ENCODE measurements at regions not wholly inside any gene's neighbourhood (a gene's known extent, or its start where the extent isn't known, plus 50 kb on each side); places are given as distances from the start of the nearest gene placed in this dataset.
"Not testable (repeated sequence)": the region's sequence is repeated elsewhere in the genome, so short reads cannot be mapped to it uniquely, and the experiment has no call there.

DNA sequence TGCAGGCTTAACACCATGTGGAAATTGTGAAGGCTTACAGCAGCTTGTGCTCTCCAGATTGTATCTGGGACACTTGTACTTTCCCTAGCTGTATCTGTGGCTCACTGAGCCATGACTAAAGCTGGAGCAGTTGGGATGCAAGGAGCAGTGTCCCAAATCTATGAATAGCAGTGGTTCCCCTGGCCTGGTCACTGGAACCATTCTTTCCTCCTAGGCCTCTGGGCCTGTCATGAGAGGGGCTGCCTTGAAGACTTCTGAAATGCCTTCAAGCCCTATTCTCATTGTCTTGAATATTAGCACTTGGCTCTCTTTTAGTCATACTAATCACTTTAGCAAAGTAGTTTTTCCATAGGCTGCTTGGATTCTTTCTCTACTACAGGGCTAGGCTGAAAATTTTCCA lies 186.8 kb upstream of the LRATD1 start:
- no peak for DNase-seq (ENCODE audit: extremely low read depth in 1 of 2, low read depth in 1 of 2)

GRCh38 chr2:14448340-14448739 lies 184.2 kb upstream of the LRATD1 start:
- no peak for DNase-seq (ENCODE audit: extremely low read depth in 1 of 2, low read depth in 1 of 2)

DNA sequence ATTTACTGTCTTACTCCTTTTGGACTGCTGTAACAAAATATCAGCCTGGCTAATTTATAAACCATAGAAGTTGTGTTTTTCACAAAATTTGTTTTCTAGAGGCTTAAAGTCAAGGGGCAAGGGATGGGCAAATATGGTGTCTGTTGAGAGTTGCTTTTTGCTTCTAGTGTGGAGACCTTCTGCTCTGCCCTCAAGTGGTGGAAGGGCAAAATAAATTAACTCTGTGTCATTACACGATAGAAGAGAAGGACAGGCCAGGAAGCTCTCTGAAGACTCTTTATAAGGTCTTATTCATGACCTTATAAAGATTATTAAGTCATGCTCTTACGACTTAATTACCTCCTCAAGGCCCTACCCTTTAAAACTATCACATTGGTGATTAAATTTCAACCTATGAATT lies 181.2 kb upstream of the LRATD1 start:
- DNase-seq (ENCODE audit: extremely low read depth in 1 of 2, low read depth in 1 of 2) = no peak

- no peak for DNase-seq (ENCODE audit: extremely low read depth in 1 of 2, low read depth in 1 of 2)
These were observed 178.3 kb upstream of the LRATD1 start for GRCh38 chr2:14454202-14454601.

GRCh38 chr2:14459786-14460325 lies 172.7 kb upstream of the LRATD1 start:
- no peak for DNase-seq (ENCODE audit: extremely low read depth in 1 of 2, low read depth in 1 of 2)

DNA sequence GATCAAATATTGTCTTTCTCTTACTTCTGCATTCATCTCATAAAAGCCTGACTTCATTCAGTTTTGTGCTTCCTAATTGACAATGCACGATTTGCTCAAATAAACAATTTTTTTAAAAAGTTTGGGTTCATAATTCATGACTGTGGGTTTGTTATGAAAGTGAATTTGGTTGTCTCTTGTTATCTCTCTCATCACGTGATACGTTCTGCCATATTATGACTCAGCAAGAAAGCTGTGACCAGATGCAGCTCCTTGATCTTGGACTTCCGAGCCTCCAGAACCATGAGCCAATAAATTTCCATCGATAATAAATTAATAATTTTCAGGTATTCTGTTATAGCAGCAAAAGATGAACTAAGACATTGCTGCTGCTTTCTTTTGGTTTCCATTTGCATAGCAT lies 156.5 kb upstream of the LRATD1 start:
- no peak for DNase-seq (ENCODE audit: extremely low read depth in 1 of 2, low read depth in 1 of 2)

GRCh38 chr2:14479486-14479885 lies 153.0 kb upstream of the LRATD1 start:
- no peak for DNase-seq (ENCODE audit: extremely low read depth in 1 of 2, low read depth in 1 of 2)

GRCh38 chr2:14480120-14480519 lies 152.4 kb upstream of the LRATD1 start:
- no peak for DNase-seq (ENCODE audit: extremely low read depth in 1 of 2, low read depth in 1 of 2)

DNA sequence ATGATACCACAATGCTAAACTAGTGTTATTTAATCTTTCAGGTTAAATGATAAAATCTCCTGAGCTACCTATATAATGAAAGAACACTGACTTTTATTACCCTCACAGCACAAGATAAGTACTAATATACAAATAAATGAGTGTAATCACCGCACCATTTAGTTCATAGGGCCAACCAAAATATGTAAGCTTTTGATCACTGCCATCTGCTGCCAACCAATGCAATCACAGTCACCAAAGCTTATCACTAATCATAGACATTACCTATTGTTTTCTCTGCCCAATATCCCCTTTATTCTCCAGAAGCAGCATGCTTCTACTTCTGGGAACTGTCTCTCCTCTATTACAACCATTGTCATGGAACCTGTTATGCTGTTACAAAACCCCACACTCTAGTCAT lies 151.6 kb upstream of the LRATD1 start:
- no peak for DNase-seq (ENCODE audit: extremely low read depth in 1 of 2, low read depth in 1 of 2)

- no peak for DNase-seq (ENCODE audit: extremely low read depth in 1 of 2, low read depth in 1 of 2)
These were observed 139.5 kb upstream of the LRATD1 start for GRCh38 chr2:14492920-14493503.

- no peak for DNase-seq (ENCODE audit: extremely low read depth in 1 of 2, low read depth in 1 of 2)
These were observed 137.8 kb upstream of the LRATD1 start for GRCh38 chr2:14494759-14495158.

GRCh38 chr2:14501061-14501460 lies 131.5 kb upstream of the LRATD1 start:
- no peak for DNase-seq (ENCODE audit: extremely low read depth in 1 of 2, low read depth in 1 of 2)

GRCh38 chr2:14506955-14507354 lies 125.6 kb upstream of the LRATD1 start:
- DNase-seq (ENCODE audit: extremely low read depth in 1 of 2, low read depth in 1 of 2) = not testable (repeated sequence)

DNA sequence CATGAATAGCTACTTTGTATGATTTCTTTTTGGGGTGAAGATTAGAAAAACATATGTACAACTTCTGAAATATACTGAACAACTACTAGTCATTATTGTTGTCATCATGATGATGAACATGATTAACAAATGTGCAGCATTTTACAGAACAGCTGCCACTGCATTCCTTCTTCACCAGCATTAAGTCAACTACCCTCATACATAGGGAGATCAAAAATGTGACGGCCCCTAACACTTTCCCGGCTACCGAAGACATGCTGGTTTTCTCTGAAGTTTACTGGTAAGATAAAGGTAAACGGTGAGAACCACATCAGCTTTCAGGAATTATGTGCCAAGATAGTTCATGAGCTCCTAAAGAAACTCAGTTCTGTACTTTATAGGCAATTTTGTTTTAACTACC lies 121.0 kb upstream of the LRATD1 start:
- DNase-seq (ENCODE audit: extremely low read depth in 1 of 2, low read depth in 1 of 2) = no peak

GRCh38 chr2:14513903-14514302 lies 118.6 kb upstream of the LRATD1 start:
- no peak for DNase-seq (ENCODE audit: extremely low read depth in 1 of 2, low read depth in 1 of 2)

DNA sequence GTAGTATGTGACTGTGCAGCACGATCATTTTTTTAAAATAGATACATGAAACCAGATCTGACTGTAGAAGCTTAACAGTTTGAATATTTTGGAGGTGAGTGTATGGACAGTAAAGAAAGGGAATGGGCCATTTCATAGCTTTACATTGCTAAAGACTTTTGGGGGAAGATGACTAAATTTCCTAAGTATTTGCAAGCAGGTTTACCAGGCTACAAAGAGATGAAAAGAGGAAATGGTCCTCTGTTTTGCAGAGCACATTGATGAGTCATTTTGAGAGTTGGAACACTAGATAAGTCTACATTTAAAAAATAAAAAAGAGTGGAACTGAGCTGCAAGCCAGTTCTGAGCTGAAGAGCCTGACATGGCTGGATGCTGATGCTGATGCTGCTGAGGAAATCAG lies 115.7 kb upstream of the LRATD1 start:
- no peak for DNase-seq (ENCODE audit: extremely low read depth in 1 of 2, low read depth in 1 of 2)

DNA sequence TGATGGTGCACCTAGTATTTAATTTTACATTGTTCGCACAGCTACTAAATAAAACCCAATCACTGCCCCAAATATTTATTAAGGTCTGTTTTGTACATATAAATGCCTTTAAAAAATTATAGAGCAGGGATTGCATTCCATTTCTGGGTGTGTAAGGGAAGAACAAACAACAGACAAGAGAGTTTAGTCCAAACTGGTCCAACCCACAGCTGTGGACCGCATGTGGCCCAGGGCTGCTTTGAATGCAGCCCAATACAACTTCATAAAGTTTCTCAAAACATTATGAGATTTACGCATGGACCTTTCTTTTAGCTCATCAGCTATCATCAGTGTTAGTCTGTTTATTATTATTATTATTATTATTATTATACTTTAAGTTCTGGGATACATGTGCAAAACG lies 114.8 kb upstream of the LRATD1 start:
- no peak for DNase-seq (ENCODE audit: extremely low read depth in 1 of 2, low read depth in 1 of 2)

DNA sequence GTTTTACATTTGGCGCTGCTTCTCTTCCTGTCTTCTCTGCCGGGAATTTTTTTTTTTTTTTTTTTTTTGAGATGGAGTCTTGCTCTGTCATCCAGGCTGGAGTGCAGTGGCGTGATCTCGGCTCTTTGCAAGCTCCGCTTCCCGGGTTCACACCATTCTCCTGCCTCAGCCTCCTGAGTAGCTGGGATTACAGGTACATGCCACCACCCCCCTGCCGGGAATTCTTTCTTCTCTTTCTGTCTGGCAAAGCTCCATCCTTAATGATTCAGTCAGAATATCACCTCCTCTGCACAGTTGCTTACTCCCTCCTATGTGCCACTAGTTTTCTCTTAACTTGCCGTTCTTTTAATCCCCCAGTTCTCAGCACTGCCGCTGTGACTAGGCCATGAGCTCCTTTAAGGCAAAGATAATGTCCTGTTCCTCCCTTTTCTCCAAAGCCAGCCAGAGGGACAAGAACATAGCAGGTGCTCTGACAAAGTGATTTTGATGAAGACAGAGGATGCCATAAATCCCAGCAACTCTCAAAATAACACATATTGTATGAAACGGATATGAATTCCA lies 112.1 kb upstream of the LRATD1 start:
- no peak for DNase-seq (ENCODE audit: extremely low read depth in 1 of 2, low read depth in 1 of 2)

DNA sequence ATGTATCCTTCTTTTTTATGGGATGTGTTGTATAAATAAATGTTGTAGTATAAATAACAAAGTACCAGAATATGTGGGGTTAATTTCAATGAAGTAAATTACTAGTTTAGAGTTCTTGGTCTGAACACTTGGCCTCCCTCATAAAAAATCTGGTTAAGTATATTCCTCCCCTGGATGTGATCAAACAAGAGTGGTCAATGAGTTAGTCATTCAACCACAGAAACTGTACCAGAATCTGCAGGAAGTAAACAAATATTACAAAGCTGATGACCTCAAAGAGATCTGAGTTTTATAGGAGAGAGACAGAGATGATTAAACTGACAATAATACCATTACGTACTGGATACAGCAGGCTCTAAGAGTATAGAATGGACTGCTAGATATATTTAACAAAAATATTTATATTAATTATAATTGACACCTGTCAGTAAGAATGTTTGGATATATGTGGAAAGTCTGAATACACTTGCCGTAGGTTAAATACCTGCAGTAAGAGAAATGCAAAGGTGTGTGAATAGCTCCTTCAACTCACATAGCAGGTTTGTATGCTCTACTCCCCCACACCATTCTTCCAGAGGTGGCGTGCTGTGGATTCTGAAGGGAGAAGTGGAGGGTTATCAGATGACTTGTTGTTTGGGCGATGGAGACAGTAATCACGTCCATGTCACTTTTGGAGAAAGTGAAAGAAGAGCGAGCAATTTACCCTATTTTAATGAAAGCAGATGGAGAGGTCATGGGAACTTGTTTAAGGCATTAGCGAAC lies 108.3 kb upstream of the LRATD1 start:
- no peak for DNase-seq (ENCODE audit: extremely low read depth in 1 of 2, low read depth in 1 of 2)

DNA sequence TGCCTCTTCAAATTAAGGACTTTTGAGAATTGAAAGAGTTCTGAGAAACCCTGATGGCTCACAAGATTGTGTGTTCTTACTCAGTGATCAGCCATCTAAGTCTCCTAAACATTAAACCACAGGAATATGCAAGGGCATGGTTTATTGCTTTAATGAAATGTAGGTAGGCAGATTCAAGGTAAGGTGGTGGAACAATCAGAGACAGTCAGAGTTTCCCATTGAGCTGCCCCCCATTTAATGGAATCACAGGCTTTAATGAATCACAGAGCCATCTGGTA lies 107.8 kb upstream of the LRATD1 start:
- DNase-seq (ENCODE audit: extremely low read depth in 1 of 2, low read depth in 1 of 2) = no peak

DNA sequence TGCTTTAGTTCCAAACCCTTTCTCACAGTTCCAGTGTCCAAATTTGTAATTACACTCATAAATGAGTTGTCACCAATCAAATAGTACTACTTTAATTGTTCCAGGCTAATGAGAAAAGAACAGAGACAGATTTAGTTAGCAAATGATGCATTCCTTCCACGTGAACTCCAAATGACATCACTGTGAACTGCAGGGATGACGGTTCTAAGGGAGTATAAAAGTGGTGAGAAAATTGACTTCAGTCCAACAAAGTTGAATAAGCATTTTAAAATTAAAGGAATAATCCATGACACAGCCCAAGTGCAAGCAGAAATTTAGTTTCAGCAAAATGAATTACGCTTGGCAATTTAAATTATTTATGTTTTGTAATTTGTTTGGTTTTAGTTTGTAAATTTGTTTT lies 102.0 kb upstream of the LRATD1 start:
- no peak for DNase-seq (ENCODE audit: extremely low read depth in 1 of 2, low read depth in 1 of 2)

GRCh38 chr2:14533131-14533757 lies 99.3 kb upstream of the LRATD1 start:
- no peak for DNase-seq (ENCODE audit: extremely low read depth in 1 of 2, low read depth in 1 of 2)
